Activated naive CD4-positive, alpha-beta T cell (primary cell): ENCODE measurements at regions not wholly inside any gene's neighbourhood (a gene's known extent, or its start where the extent isn't known, plus 50 kb on each side); places are given as distances from the start of the nearest gene placed in this dataset.
"Not testable (repeated sequence)": the region's sequence is repeated elsewhere in the genome, so short reads cannot be mapped to it uniquely, and the experiment has no call there.

Experiments
- DNase-seq, 4 experiments: peaks; one replicate each; lab custom pipeline; 2025; lab: John Stamatoyannopoulos, UW

- no peak for DNase-seq
Measured at GRCh38 chr1:30184393-30185141, 538.8 kb downstream of the MATN1 start.

DNA sequence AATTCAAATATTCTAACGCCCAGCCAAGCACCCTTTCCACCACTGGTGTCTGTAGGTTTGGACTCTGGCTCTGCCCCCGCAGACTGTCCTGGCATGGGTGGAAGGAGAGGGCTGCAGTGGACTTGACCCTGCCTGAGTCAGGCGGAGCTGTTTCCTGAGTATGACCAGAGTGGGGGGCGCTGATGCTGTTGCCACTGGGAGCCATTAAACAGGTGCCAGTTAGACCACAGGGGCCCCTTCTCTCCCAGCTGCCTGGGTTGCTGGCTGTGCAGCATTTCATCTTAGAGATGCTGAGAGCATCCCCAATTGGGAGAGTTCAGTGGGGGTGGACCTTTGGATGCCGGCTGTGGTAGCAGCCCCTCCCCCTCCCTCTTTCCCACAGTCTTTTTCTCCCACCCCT lies 539.5 kb downstream of the MATN1 start:
- DNase-seq, result no peak

GRCh38 chr1:30183006-30183405 lies 540.4 kb downstream of the MATN1 start:
- DNase-seq, result no peak

DNA sequence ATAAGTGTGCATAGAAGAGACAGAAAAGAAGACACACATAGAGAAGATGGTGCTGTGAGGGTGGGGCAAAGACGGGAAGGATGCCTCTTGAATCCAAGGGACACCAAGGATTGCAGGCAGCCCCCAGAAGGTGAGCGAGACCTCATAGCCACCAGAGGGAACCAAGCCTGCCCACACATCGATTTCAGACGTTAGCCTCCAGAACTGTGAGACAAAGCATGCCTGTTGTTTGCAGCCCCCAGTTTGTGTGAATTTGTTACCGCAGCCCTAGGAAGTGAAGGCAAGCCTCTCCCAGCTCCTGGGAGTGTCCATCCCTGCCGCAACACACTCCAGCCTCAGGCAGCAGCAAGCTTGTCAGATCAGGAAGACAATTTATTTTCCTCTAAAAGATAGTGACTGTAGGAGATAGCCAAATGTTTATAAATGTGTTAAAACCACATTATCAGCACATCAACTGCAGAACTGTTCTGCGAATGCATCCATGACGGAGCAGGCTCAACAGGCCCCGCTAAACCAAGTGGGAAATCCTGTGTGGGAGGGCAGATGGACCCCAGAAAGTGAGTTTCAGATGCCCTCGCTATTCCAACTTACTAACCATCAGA lies 543.3 kb downstream of the MATN1 start:
- no peak for DNase-seq

- no peak for DNase-seq
Measured at GRCh38 chr1:30176477-30176876, 546.9 kb downstream of the MATN1 start.

GRCh38 chr1:30174499-30174898 lies 548.9 kb downstream of the MATN1 start:
- DNase-seq, result no peak

DNA sequence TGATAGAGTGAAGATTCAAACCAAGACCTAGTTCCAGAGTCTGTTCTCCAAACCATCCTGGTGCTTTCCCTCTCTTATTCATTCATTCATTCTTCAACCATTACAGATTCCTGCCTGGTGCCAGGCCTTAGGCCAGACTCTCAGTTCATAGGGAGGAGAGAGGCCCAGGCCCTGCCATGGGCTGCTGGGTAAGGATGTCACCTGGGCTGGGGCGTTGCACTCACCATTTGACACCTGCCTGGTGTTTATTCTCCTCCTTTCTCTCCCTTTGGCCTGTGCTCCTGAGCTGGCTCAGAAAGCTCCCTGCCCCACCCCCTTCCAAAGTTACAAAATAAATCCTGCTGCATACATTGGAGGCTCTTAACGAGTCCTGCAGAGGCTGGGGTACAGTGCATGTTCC lies 549.8 kb downstream of the MATN1 start:
- no peak for DNase-seq

GRCh38 chr1:30172757-30173156 lies 550.6 kb downstream of the MATN1 start:
- DNase-seq, result no peak

DNA sequence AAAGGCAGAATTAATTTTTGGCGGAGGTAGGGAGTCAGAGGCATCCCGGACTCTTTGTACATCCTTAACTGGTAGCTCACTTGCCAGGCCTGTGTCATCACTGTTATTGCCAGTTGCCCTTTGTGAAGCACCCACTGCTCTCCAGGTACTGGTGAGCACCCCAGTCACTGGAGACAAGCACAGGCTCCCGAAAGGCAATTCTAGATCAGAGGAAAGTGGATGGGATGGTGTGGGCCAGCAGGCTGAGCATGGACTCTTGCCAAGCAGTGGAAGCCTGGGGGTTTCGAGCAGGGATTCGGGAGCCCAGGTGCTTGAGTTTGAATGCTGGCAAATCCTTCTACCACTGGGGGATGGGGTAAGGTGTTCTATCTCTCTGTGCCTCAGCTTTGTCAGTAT lies 551.1 kb downstream of the MATN1 start:
- no peak for DNase-seq

- DNase-seq, result no peak
Measured at GRCh38 chr1:30171537-30172298, 551.7 kb downstream of the MATN1 start.

DNA sequence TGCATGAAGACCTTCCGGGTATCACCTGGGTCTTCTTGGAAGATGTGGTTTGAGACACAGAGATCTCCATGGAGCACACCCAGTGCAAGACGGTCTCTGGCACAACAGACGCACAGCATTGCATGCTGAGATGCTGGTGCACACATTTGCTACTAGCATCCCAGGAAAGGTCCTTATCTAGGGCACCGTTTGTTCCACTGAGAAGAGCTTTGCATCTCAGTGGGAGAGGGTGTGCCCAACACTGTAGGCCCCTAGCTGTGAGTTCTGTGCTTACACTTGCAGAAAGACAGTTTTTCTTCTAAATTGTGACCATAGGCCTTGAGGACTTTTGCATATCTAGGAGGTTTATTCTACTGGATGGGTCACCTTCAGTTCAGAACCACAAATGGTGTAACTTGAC lies 554.1 kb downstream of the MATN1 start:
- no peak for DNase-seq

DNA sequence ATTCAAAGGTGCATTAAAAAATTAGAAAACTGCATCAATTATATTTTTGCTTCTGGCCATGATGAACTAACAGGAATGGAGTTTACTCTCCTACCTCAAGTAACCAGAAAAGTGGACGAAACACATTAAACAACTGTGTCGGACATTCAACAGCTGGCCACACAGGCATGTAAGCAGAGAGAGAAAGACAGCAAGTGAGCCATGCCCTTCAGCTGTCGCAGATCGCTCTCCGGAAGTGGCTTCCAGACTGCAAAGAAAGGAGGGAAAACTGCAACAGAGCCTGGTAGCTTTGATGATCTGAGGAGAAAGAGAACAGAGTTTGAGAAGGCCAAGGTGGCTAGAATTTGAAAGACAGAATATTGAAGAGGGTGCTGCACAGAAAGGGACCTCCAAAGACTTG lies 557.2 kb downstream of the MATN1 start:
- no peak for DNase-seq

- DNase-seq, result no peak
Measured at GRCh38 chr1:30165116-30165515, 558.3 kb downstream of the MATN1 start.

GRCh38 chr1:30164693-30165092 lies 558.7 kb downstream of the MATN1 start:
- DNase-seq, result no peak

- no peak for DNase-seq
Measured at GRCh38 chr1:30162565-30162964, 560.8 kb downstream of the MATN1 start.

GRCh38 chr1:30161953-30162352 lies 561.4 kb downstream of the MATN1 start:
- no peak for DNase-seq

DNA sequence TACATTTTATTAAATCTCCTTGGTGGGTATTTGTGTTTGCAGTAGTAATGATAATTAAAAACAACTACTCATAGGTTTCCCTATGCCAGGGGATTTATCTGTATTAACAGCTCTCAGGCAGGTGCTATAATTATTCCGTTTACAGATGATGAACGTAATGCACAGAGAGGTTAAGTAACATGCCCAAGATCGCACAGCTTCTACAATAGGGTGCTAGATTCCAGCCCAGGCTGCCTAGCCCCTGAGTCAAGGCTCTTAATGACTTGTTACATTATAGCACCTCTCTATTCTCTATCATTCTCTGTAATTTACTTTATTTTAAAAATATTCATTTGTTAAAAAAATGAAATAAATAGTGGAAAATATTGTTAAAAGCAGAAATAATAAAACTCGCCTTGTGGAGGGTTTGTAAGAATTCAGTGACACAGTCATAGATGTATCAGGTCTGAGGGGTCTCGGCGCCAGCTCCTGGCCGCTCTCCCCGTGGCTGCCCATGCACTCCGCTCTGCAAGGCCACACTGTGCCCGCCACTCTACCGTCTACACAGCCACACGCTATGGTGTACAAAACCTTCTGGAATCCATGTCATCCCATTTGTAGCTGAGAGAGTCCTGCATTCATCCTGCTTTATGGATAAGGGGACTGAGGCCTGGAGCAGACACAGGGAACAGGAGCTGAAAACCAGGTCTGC lies 562.2 kb downstream of the MATN1 start:
- DNase-seq, result no peak

DNA sequence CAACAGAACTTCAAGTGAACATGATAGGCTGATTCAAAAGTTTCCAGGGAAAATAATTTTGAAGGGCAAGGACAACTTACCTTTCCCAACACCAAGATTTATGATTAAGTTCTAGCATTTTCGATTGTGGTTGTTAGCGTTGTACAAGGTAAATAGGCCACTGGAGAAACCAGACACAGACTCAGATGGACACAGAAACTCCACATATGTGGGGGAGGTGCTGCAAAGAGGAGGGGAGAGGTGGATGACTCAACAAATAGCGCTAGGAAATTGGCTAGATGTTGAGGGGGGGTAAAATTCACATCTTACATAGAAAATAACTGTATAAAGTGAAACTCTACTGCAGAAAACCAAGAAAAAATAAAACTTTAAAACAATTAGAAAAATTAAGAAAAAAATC lies 564.4 kb downstream of the MATN1 start:
- DNase-seq, result no peak

DNA sequence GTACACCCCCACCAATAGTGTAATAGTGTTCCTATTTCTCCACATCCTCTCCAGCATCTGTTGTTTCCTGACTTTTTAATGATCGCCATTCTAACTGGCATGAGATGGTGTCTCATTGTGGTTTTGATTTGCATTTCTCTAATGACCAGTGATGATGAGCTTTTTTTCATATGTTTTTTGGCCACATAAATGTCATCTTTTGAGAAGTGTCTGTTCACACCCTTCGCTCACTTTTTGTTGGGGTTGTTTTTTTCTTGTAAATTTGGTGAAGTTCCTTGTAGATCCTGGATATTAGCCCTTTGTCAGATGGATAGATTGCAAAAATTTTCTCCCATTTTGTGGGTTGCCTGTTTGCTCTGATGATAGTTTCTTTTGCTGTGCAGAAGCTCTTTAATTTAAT lies 567.7 kb downstream of the MATN1 start:
- DNase-seq, result not testable (repeated sequence)

DNA sequence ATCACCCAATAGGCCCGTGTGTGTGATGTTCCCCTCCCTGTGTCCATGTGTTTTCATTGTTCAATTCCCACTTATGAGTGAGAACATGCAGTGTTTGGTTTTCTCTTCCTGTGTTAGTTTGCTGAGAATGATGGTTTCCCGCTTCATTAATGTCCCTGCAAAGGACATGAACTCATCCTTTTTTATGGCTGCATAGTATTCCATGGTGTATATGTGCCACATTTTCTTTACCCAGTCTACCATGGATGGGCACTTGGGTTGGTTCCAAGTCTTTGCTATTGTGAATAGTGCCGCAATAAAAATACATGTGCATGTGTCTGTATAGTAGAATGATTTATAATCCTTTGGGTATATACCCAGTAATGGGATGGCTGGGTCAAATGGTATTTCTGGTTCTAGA lies 568.1 kb downstream of the MATN1 start:
- not testable (repeated sequence) for DNase-seq

- no peak for DNase-seq
Measured at GRCh38 chr1:30153743-30154449, 569.5 kb downstream of the MATN1 start.

- DNase-seq, result no peak
Measured at GRCh38 chr1:30151826-30152225, 571.6 kb downstream of the MATN1 start.
